ENCODE measurements at regions not wholly inside any gene's neighbourhood (a gene's known extent, or its start where the extent isn't known, plus 50 kb on each side); places are given as distances from the start of the nearest gene placed in this dataset.

DNA sequence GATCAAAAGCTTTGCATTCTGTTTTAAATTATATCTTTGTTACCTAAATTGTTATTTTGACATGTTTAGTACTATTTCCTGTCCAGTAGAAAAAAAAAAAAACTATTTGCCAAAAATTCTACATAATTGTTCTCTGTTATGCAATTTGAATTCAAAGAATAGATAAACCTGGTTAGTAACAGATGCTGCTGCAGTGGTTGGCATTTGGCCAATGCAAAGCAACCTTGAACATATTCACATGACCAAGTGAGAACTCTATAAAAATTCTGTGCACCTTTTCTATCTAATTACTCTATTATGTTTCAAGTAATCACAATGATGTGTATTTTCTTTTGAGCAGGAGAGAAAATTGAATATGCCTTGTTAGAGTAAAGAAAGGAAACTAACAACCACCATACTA is 1473.4 kb downstream of the RPA4 start:
- no peak overlapping the region for H2BK20ac ChIP-seq (ENCODE audit: low read depth, low read length, poor library complexity, severe bottlenecking)
- TF ChIP-seq, protein P1, sequence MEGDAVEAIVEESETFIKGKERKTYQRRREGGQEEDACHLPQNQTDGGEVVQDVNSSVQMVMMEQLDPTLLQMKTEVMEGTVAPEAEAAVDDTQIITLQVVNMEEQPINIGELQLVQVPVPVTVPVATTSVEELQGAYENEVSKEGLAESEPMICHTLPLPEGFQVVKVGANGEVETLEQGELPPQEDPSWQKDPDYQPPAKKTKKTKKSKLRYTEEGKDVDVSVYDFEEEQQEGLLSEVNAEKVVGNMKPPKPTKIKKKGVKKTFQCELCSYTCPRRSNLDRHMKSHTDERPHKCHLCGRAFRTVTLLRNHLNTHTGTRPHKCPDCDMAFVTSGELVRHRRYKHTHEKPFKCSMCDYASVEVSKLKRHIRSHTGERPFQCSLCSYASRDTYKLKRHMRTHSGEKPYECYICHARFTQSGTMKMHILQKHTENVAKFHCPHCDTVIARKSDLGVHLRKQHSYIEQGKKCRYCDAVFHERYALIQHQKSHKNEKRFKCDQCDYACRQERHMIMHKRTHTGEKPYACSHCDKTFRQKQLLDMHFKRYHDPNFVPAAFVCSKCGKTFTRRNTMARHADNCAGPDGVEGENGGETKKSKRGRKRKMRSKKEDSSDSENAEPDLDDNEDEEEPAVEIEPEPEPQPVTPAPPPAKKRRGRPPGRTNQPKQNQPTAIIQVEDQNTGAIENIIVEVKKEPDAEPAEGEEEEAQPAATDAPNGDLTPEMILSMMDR (conservative IDR thresholded peaks at IDR 0.05), result no peak
- no peaks in the 10 kb centered on the region for H3K27me3 ChIP-seq (ENCODE audit: insufficient read depth, low read length)
- no peak overlapping the region for H2AFZ ChIP-seq (ENCODE audit: low read length)
- Mint-ChIP-seq H3K27me3 (ENCODE audit: low read depth) (no peaks in the 10 kb centered on the region), H3K4me1 (peaks cover 6 to 10% of the 10 kb centered on the region in 2 experiments; a peak in 3 of 4 replicates), H3K36me3 (ENCODE audit: insufficient read depth in 1 of 3, low read depth in 3 of 3) (peaks cover 10 to 31% (median 20%) of the 10 kb centered on the region in 3 experiments), H3K9me3 (peaks cover 18 to 19% of the 10 kb centered on the region in 2 experiments), H3K4me3 (no peak overlapping the region), H3K27ac (no peak overlapping the region)
- no peak overlapping the region for H3K14ac ChIP-seq (ENCODE audit: insufficient read depth, low read length)
- no peak overlapping the region for H3K56ac ChIP-seq (ENCODE audit: insufficient read length, low read depth, low read length)
- H4K91ac ChIP-seq (ENCODE audit: insufficient read length, low read depth, low read length), result no peak overlapping the region
- no peaks in the 10 kb centered on the region for H3K79me1 ChIP-seq (ENCODE audit: insufficient read depth, low read depth, low read length, poor library complexity, severe bottlenecking)
- no peak overlapping the region for H2AK5ac ChIP-seq (ENCODE audit: insufficient read length, low read length)
- no peak overlapping the region for H3K4ac ChIP-seq (ENCODE audit: low read depth, low read length)
- H3K4me2 ChIP-seq (ENCODE audit: insufficient read depth, insufficient read length, low read length), result no peak overlapping the region
- no peak overlapping the region for H2BK120ac ChIP-seq (ENCODE audit: low read depth, low read length, poor library complexity, severe bottlenecking)
- no peak for DNase-seq
- H2BK5ac ChIP-seq (ENCODE audit: insufficient read length, low read length), result no peak overlapping the region
- no peak overlapping the region for H2BK12ac ChIP-seq (ENCODE audit: insufficient read length, low read depth, low read length)
- H3K18ac ChIP-seq (ENCODE audit: insufficient read length, low read depth, low read length), result no peak overlapping the region
- no peak overlapping the region for H3T11ph ChIP-seq (ENCODE audit: low read length)
- H3K4me1 ChIP-seq (ENCODE audit: insufficient read depth, low read length), result no peaks in the 10 kb centered on the region
- H3K9me3 ChIP-seq (ENCODE audit: control insufficient read depth, low read depth, low read length), result no peaks in the 10 kb centered on the region
- H4K5ac ChIP-seq (ENCODE audit: insufficient read length, low read depth, low read length), result no peak overlapping the region
- no peak overlapping the region for H2BK15ac ChIP-seq (ENCODE audit: low read depth, low read length)
- no peak overlapping the region for H3K9ac ChIP-seq (ENCODE audit: extremely low read depth, insufficient read length, low read length)
- H3K27ac ChIP-seq (ENCODE audit: insufficient read length, low read depth, low read length), result no peak overlapping the region
- H4K8ac ChIP-seq (replicated peaks; ENCODE audit: insufficient read length, low read depth, low read length), result no peak overlapping the region
- no peak overlapping the region for H3K23ac ChIP-seq (ENCODE audit: insufficient read length, low read depth, low read length)
- H3K79me2 ChIP-seq (ENCODE audit: insufficient read depth, low read length), result no peaks in the 10 kb centered on the region
- no peaks in the 10 kb centered on the region for H4K20me1 ChIP-seq (ENCODE audit: control insufficient read depth, insufficient read depth, insufficient read length)
- no peaks in the 10 kb centered on the region for H3K23me2 ChIP-seq (ENCODE audit: insufficient read length, low read depth, low read length, poor library complexity, severe bottlenecking)

Data from H9 (cell line).